Osteocyte (in vitro differentiated cells): ENCODE measurements at regions not wholly inside any gene's neighbourhood (a gene's known extent, or its start where the extent isn't known, plus 50 kb on each side); places are given as distances from the start of the nearest gene placed in this dataset.

ENCODE experiments used
- DNase-seq: peaks from one replicate; pipeline ENCODE4 v3.0.0; 2021; ENCODE audit warnings: mixed read lengths; ENCODE audit not compliant: unreplicated experiment; ENCODE audit errors: extremely low spot score
- H3K27ac Mint-ChIP-seq: one replicate; pipeline ENCODE4 v1.8.0; 2021; ENCODE audit warnings: mild to moderate bottlenecking, mixed read lengths; ENCODE audit not compliant: unreplicated experiment
- H3K27me3 Mint-ChIP-seq: one replicate; pipeline ENCODE4 v1.8.0; 2021; ENCODE audit warnings: mixed read lengths; ENCODE audit not compliant: unreplicated experiment
- H3K36me3 Mint-ChIP-seq: one replicate; pipeline ENCODE4 v1.8.0; 2021; ENCODE audit warnings: mixed read lengths; ENCODE audit not compliant: unreplicated experiment
- H3K4me1 Mint-ChIP-seq: one replicate; pipeline ENCODE4 v1.8.0; 2021; ENCODE audit warnings: mixed read lengths; ENCODE audit not compliant: unreplicated experiment
- H3K4me3 Mint-ChIP-seq: one replicate; pipeline ENCODE4 v1.8.0; 2021; ENCODE audit warnings: mild to moderate bottlenecking, moderate library complexity, mixed read lengths; ENCODE audit not compliant: unreplicated experiment
- H3K9me3 Mint-ChIP-seq: one replicate; pipeline ENCODE4 v1.8.0; 2021; ENCODE audit warnings: mixed read lengths; ENCODE audit not compliant: unreplicated experiment
- TF ChIP-seq, protein P1 (sequence below): fragments of 200-600 bp; sonication (generic); IDR thresholded peaks from 2 replicates; pipeline ENCODE4 v1.5.0; 2021; ENCODE audit warnings: antibody characterized with exemption, mild to moderate bottlenecking, moderate library complexity

DNA sequence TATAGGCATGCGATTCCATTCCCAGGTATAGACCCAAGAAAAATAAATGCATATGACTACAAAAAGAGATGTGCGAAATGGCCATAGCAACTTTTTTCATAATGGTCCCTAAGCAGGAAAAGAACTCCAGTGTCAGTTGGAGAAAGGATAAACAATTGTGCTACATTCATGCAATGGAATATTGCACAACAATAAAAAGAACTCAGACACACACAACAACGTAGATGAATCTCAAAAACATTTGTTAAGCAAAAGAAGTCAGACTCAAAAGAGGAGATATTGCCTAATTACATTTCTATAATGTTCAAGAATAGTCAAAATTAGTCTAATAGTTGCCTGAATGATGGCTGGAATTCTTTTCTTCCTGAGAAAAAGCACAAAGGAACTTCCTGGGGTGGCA, 141.1 kb upstream of the GLI3 start:
- H3K4me1 Mint-ChIP-seq = peaks cover 56% of the 10 kb centered on the region
- TF ChIP-seq, protein P1, sequence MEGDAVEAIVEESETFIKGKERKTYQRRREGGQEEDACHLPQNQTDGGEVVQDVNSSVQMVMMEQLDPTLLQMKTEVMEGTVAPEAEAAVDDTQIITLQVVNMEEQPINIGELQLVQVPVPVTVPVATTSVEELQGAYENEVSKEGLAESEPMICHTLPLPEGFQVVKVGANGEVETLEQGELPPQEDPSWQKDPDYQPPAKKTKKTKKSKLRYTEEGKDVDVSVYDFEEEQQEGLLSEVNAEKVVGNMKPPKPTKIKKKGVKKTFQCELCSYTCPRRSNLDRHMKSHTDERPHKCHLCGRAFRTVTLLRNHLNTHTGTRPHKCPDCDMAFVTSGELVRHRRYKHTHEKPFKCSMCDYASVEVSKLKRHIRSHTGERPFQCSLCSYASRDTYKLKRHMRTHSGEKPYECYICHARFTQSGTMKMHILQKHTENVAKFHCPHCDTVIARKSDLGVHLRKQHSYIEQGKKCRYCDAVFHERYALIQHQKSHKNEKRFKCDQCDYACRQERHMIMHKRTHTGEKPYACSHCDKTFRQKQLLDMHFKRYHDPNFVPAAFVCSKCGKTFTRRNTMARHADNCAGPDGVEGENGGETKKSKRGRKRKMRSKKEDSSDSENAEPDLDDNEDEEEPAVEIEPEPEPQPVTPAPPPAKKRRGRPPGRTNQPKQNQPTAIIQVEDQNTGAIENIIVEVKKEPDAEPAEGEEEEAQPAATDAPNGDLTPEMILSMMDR = no peak
- peaks cover 10% of the 10 kb centered on the region for H3K9me3 Mint-ChIP-seq
- H3K4me3 Mint-ChIP-seq = no peak overlapping the region
- H3K27ac Mint-ChIP-seq = no peak overlapping the region
- H3K36me3 Mint-ChIP-seq = no peaks in the 10 kb centered on the region
- H3K27me3 Mint-ChIP-seq = no peaks in the 10 kb centered on the region
- no peak for DNase-seq

DNA sequence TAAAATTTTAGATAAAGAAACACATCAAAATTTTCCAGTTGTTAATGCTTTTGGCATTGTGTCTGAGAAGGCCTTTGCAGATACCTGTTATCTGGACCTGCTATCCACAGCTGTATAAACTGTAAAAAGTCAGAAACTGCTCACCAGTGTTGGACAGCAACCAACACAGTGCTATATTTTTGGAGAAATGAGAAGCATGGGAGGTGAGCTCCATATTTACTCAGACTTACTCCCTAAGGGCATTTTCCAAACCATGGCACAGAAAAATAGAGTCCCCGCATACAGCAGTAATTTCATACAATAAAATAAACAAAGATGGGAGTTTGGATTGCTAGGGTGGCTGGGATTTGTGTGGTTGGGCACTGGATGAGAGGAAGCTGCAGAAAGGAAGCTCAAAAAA, 136.3 kb upstream of the GLI3 start:
- H3K9me3 Mint-ChIP-seq = peaks cover 20% of the 10 kb centered on the region
- H3K4me3 Mint-ChIP-seq = no peak overlapping the region
- H3K27ac Mint-ChIP-seq = peak overlapping the region; percentile 77
- TF ChIP-seq, protein P1 = no peak
- H3K27me3 Mint-ChIP-seq = peaks cover 4% of the 10 kb centered on the region
- H3K36me3 Mint-ChIP-seq = peaks cover 6% of the 10 kb centered on the region
- peaks cover 33% of the 10 kb centered on the region for H3K4me1 Mint-ChIP-seq
- no peak for DNase-seq

DNA sequence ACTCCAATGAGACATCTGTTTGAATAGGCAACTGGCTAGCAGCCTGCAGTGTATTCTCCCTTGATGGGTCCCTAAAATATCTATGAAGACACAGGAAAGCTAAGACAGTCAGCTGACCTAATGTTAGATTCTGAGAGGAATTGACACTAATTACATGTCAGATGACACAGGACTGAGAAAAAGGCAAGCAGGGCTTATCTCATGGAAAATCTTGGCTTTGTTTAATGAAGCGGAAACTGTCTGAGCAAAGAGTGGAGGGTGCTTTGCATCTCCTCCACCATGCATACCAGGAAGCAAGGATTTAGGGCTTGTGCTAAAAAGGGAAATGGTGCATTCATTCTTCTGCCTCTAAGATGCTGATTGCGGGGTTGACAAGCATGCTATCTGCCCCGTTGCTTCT, 135.5 kb upstream of the GLI3 start:
- peaks cover 12% of the 10 kb centered on the region for H3K36me3 Mint-ChIP-seq
- no peak for DNase-seq
- H3K27ac Mint-ChIP-seq = no peak overlapping the region

DNA sequence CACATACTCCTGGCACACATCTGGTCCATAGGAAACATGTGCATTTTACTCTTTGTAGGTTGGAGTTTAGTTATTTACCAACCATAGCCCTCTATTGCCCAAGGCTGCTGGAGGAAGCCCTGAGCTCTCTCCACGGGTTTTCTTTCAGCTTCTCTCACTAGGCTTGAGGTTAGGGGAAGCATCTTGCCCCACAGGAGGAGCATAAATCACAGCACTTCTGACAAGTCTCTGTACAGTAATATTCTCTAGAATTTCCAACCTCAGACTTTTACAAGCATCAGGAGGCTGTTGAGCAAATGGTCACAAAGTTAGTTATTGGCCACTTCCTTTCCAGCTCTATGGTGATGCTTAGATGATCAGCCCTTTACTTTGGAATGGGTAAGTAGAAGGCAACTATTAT, 122.9 kb upstream of the GLI3 start:
- Mint-ChIP-seq H3K4me1 (no peaks in the 10 kb centered on the region), H3K9me3 (no peaks in the 10 kb centered on the region), H3K4me3 (no peak overlapping the region), H3K36me3 (peaks cover 3% of the 10 kb centered on the region), H3K27me3 (peaks cover 7% of the 10 kb centered on the region), H3K27ac (no peak overlapping the region)
- DNase-seq = no peak
- TF ChIP-seq, protein P1 = no peak

More for the DNA sequence above, 135.5 kb upstream of the GLI3 start:
- Mint-ChIP-seq H3K9me3 (peaks cover 28% of the 10 kb centered on the region), H3K4me3 (no peak overlapping the region), H3K4me1 (peaks cover 31% of the 10 kb centered on the region), H3K27me3 (peaks cover 6% of the 10 kb centered on the region)
- TF ChIP-seq, protein P1 = no peak

DNA sequence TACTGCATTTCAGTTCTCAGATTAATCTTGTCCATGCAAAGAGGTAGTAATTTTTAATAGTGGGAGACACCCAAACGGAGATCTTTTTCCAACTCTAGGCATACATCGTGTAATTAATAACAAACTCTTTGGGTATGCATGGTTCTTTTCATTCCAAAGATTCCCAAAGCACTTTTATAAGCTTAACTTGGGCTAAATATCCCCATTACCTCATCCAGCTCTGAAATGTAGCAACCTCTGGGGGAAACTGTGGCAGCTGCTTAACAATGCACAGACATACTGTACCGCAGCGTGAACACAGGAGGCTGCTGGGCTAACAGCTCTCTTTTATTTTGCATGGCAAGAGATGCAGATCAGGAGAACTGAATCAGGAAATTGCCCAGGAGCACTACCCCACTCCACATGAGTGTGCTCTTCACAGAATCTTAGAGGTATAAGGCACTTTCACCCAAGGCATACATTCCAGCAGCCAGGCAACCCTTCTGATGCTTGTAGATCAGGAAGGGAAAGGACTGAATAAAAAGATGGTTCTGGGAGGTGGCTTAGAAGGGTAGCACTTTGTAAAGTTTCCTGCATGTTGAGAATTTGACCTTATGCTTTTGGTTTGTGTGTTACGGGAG, 114.4 kb upstream of the GLI3 start:
- no peaks in the 10 kb centered on the region for H3K27me3 Mint-ChIP-seq
- H3K36me3 Mint-ChIP-seq = no peaks in the 10 kb centered on the region
- H3K9me3 Mint-ChIP-seq = no peaks in the 10 kb centered on the region
- TF ChIP-seq, protein P1 = no peak
- peak overlapping the region; percentile 5 for H3K27ac Mint-ChIP-seq
- no peak for DNase-seq
- peaks cover 24% of the 10 kb centered on the region for H3K4me1 Mint-ChIP-seq
- no peak overlapping the region for H3K4me3 Mint-ChIP-seq
